ENCODE measurements at regions not wholly inside any gene's neighbourhood (a gene's known extent, or its start where the extent isn't known, plus 50 kb on each side); places are given as distances from the start of the nearest gene placed in this dataset.

DNA sequence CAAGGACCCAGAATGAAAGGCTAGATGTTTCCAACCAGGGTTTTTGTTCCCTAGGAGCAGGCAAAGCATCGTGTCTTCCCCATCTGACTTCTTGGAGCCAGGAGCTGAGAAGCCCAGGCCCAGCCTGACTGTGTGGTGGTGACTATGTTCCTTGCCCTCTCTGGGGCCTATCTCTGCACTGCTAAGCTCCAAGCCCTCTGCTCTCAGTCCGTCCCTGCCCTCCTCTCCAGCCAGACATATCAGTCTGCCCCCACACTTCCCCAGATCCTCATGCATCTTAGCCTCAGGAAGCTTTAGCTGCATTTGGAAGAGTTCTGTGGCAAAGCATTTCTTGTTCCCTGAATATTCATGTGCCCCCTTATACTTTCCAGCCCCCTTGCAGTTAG lies 196.6 kb downstream of the CYP26B1 start:
- DNase-seq: no peak

DNA sequence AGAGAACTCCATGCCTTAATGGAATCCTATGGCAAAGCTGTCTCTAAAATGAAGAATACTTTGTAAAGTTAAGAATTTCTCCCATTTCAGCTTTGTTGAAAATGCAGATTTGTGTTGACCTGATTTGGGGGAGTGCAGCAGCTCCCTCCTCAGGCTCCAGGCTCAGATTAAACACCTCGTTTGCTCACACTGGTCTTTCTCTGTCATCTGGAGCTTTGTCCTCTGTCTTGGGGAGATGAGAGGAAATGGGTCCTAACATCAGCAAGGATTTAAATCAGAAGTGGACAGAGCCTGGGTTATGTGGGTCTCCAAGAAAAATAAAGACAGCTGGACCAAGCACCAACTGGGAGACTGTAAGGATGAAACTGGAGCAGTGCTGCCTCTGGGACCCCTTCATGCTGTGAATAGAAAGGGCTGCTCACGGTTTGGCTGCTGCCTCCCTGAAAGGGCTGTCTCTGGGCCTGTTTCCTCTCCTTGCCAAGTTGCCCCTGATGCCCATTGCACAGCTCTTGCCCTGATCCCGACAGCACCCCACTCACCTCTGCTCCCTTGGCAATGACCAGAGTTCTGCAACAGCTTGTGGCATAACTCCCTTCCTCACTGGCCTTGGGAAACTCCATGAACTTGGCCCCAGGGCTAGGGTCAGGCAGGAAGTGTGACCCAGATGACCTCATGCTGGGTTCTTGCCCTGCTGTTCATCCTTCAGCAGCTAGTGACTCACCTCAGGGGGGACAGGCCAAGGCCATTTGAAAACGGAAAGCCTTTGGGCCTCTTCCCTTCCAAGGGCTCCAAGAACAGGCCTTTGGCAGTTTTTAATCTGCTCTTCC lies 197.2 kb downstream of the CYP26B1 start:
- DNase-seq: no peak

DNA sequence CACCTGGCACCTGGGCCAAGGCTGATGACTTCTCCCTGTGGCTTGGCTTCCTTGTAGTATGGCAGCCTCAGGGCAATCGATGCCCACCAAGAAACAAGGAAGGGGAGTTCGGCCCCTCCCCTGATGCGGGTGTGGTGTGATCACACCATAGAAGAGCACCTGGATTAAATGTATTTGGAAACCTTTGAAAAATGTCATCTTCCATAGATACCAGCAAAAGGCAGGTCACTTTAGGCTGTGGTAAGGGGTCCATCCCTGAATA lies 198.2 kb downstream of the CYP26B1 start:
- no peak for DNase-seq

DNA sequence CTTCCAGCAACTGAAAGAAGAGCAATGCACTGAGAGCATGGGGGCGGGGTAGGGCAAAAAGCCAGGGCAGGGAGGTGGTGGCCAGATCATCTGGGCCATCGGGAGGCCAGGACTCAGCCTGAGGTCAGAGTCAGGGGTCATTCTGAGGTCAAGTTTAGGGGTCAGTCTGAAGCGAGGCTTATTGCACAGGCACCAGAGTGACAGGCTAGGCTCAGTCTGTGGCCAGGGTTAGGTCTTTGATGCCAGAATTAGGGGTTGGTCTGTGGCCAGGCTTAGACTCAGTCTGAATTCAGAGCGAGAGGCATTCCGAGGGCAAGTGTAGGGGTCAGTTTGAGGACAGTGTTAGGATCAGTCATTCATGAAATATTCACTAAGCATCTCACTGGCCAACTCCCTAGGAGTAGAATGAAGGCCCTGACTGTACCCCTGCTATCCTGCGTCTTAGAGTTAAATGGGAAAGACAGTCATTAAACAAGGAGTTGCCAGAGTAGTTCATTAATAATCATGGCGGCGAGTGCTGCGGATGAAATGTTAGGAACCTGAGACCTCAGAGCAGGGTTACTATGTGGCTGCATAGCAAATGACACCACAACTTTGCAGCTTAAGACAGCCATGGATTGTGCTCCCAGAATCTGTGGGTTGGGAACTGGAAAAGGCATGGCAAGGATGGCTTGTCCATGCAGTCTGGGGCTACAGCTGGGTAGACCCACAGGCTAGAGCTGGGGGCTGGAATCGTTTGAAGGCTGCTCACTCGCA lies 198.7 kb downstream of the CYP26B1 start:
- DNase-seq: peak; percentile 75

DNA sequence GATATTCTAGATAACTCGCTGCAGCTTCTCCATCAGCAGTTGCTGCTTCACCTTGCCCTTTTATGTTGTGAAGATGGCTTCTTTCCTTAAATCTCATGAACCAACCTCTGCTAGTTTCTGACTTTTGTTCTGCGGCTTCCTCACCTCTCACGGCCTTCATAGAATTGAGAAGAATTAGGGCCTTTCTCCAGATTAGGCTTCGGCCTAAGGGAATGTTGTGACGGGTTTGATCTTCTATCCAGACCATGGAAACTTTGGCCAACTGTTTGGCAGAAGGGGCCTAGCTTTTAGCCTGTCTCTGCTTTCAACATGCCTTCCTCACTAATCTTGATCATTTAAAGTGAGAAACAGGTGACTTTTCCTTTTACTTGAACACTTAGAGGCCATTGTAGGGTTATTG lies 199.9 kb downstream of the CYP26B1 start:
- DNase-seq: no peak

- DNase-seq: no peak
These were observed 202.1 kb downstream of the CYP26B1 start for GRCh38 chr2:71945603-71945959.

GRCh38 chr2:71944806-71945602 lies 202.7 kb downstream of the CYP26B1 start:
- peak; percentile 66 for DNase-seq

GRCh38 chr2:71944183-71944550 lies 203.5 kb downstream of the CYP26B1 start:
- no peak for DNase-seq

GRCh38 chr2:71943238-71944182 lies 204.2 kb downstream of the CYP26B1 start:
- DNase-seq: no peak

GRCh38 chr2:71941726-71942525 lies 205.7 kb downstream of the CYP26B1 start:
- no peak for DNase-seq

GRCh38 chr2:71940695-71941094 lies 207.0 kb downstream of the CYP26B1 start:
- no peak for DNase-seq

GRCh38 chr2:71939588-71940535 lies 207.8 kb downstream of the CYP26B1 start:
- DNase-seq: no peak

DNA sequence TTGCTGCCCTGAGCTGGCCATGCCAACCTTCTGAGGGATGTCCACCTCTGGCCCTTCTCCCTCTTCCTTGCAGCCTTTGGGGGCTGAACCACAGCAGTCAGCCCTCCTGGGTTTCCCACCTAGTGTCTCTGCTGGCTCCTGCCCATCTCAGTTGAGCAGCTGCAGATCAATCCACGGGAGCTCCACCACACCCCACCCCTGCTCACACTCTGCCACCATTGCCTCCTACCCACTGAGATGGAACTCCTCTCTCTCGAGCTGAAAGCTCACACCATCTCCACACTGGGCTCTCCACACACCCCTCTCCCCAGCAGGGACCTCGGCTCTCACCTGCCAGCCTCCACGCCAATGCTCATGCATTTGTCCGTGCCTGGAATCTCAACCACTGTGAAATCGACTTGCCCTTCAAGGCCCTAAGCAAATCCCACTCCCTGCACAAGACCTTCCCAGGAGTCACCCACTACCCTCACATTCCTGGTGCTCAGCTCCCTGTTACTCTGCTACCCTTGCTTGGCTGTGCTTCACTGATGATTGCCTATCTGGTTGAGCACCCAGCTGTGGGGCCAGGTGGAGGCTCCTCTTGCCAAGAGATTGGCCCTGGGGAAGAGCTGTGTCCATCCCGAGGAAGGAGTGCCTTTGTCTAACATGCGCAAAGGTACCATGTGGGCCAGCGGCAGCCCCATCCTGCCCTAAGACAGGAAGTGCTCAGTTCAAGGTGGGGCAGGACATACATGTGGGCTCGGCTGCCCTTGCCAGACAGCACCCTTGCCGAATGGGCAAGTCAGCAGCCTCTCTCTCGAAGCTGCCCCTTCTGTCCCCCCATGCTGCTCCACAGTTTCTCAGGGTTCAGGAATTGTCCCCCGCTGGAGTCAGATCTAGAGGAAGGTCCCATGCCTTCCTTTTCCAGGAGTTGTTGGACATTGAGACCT lies 208.7 kb downstream of the CYP26B1 start:
- no peak for DNase-seq

- no peak for DNase-seq
These were observed 209.6 kb downstream of the CYP26B1 start for GRCh38 chr2:71938108-71938507.

- peak; percentile 57 for DNase-seq
These were observed 210.3 kb downstream of the CYP26B1 start for GRCh38 chr2:71937396-71937795.

GRCh38 chr2:71936076-71937030 lies 211.3 kb downstream of the CYP26B1 start:
- no peak for DNase-seq

DNA sequence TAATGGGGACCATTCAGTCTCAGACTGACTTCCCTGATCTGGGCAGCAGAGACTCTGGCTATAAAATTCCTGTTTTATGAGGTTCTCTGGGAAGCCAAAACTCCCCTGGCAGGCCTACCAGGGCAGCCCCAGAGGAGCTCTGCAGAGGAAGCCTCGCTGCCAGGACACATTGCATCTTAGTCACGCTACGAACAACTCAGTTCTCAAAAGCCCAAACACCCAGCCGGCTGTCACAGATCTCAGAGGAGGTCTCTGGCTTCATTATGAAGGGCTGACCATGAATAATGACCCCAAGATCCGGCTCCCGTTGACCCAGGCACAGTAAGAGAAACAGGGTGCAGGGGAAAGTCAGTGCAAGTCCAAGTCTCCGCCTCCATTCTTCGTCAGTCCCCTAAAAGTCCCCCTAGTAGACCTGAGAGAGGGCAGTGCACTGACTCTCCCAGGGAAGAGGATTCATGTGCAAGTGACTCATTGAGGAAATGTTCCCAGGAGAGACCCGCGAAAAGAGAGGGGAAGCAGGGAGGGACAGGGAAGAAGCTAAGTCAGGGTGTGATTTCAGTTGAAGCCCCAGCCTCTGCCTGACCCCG lies 212.3 kb downstream of the CYP26B1 start:
- peak; percentile 66 for DNase-seq
